GM23248 (cell line): ENCODE measurements at regions not wholly inside any gene's neighbourhood (a gene's known extent, or its start where the extent isn't known, plus 50 kb on each side); places are given as distances from the start of the nearest gene placed in this dataset.

Experiments used
- DNase-seq: peaks from one replicate; pipeline ENCODE4 v3.0.0-alpha.2; 2015
- H2AFZ ChIP-seq: fragments of 200-600 bp; sonication (generic); 2 replicates; pipeline ENCODE4 v1.6.1; 2016; ENCODE audit warnings: antibody characterized with exemption
- H3F3A ChIP-seq: fragments of 200-600 bp; sonication (generic); 2 replicates; pipeline ENCODE4 v1.6.1; 2016; ENCODE audit warnings: mild to moderate bottlenecking, antibody characterized with exemption, mixed run types; ENCODE audit not compliant: insufficient read depth
- H3K27ac ChIP-seq: fragments of 200-600 bp; sonication (generic); 2 replicates; pipeline ENCODE4 v1.5.1; 2016; ENCODE audit warnings: mild to moderate bottlenecking
- H3K27me3 ChIP-seq: fragments of 200-600 bp; sonication (generic); replicated peaks from 2 replicates; pipeline ENCODE4 v1.6.1; 2016; ENCODE audit warnings: mild to moderate bottlenecking; ENCODE audit not compliant: insufficient read depth
- H3K36me3 ChIP-seq: fragments of 200-600 bp; sonication (generic); 2 replicates; pipeline ENCODE4 v1.6.1; 2016; ENCODE audit warnings: low read depth, mild to moderate bottlenecking
- H3K4me1 ChIP-seq: fragments of 200-600 bp; sonication (generic); 2 replicates; pipeline ENCODE4 v1.6.1; 2016; ENCODE audit warnings: mild to moderate bottlenecking; ENCODE audit not compliant: insufficient read depth
- H3K4me2 ChIP-seq: fragments of 200-600 bp; sonication (generic); one replicate; pipeline ENCODE4 v1.6.1; 2016; ENCODE audit warnings: mild to moderate bottlenecking; ENCODE audit not compliant: unreplicated experiment
- H3K4me3 ChIP-seq: fragments of 200-600 bp; sonication (generic); 2 replicates; pipeline ENCODE4 v1.5.1; 2016; ENCODE audit warnings: mild to moderate bottlenecking
- H3K79me2 ChIP-seq: fragments of 200-600 bp; sonication (generic); 2 replicates; pipeline ENCODE4 v1.6.1; 2016; ENCODE audit warnings: mild to moderate bottlenecking; ENCODE audit not compliant: insufficient read depth
- H3K9ac ChIP-seq: fragments of 200-600 bp; sonication (generic); 2 replicates; pipeline ENCODE4 v1.6.1; 2016; ENCODE audit warnings: mild to moderate bottlenecking
- H3K9me2 ChIP-seq: fragments of 200-600 bp; sonication (generic); 2 replicates; pipeline ENCODE4 v1.6.1; 2016; ENCODE audit warnings: mixed run types, mild to moderate bottlenecking, moderate library complexity; ENCODE audit not compliant: insufficient read depth
- H3K9me3 ChIP-seq: fragments of 200-600 bp; sonication (generic); one replicate; pipeline ENCODE4 v1.6.1; 2017; ENCODE audit warnings: low read depth
- H4K20me1 ChIP-seq: fragments of 200-600 bp; sonication (generic); 2 replicates; pipeline ENCODE4 v1.6.0; 2016; ENCODE audit not compliant: insufficient read depth
- EZH2 ChIP-seq: fragments of 200-600 bp; sonication (generic); IDR thresholded peaks from 2 replicates; pipeline ENCODE4 v1.6.1; 2018; ENCODE audit warnings: antibody characterized with exemption, mild to moderate bottlenecking; ENCODE audit not compliant: insufficient read depth, poor library complexity, severe bottlenecking
- EZH2phosphoT487 ChIP-seq: fragments of 200-600 bp; sonication (generic); IDR thresholded peaks from 2 replicates; pipeline ENCODE4 v1.6.1; 2018; ENCODE audit warnings: antibody characterized with exemption, moderate library complexity, mild to moderate bottlenecking, low read depth; ENCODE audit not compliant: insufficient read depth
- WGBS, 2 experiments: methylation state at CpG; one replicate each; pipeline ENCODE4 v1.1.6; 2015 to 2017; ENCODE audit warnings: low lambda C conversion rate in 2 of 2, low coverage in 1 of 2; ENCODE audit errors: missing lambda C conversion rate in 2 of 2; 5-methylcytosine and 5-hydroxymethylcytosine counted together
- in situ Hi-C: fragments of 300-500 bp; cut with MboI; formaldehyde crosslinking; loops from 2 replicates; pipeline ENCODE4 v1.15.0; 2020

- Histone ChIP-seq H4K20me1 (no peaks in the 10 kb centered on the region), H3K36me3 (no peaks in the 10 kb centered on the region), H3K27ac (no peak overlapping the region), H3K9ac (no peak overlapping the region), H3K4me2 (no peak overlapping the region), H3K9me2 (no peaks in the 10 kb centered on the region), H3K79me2 (no peaks in the 10 kb centered on the region), H3F3A (no peaks in the 10 kb centered on the region), H3K27me3 (peaks cover 4% of the 10 kb centered on the region), H3K4me3 (no peak overlapping the region), H3K4me1 (no peaks in the 10 kb centered on the region), H2AFZ (no peak overlapping the region), H3K9me3 (no peaks in the 10 kb centered on the region)
- TF ChIP-seq EZH2 (no peak), EZH2phosphoT487 (no peak)
- in situ Hi-C loops = no loop called here
- WGBS, 2 experiments = 30 to 35% methylated on average over 4 of the region's 4 CpGs
- no peak for DNase-seq
Measured at GRCh38 chr20:56903858-56904257, 274.8 kb downstream of the TFAP2C start.

GRCh38 chr20:56909918-56910714, 281.0 kb downstream of the TFAP2C start:
- H3K36me3 ChIP-seq = no peaks in the 10 kb centered on the region
- no peak overlapping the region for H3K4me3 ChIP-seq
- WGBS, 2 experiments = 66 to 70% methylated on average over 16 of the region's 16 CpGs
- H3K27ac ChIP-seq = no peak overlapping the region
- no peaks in the 10 kb centered on the region for H3K4me1 ChIP-seq
- no peak overlapping the region for H3K9ac ChIP-seq
- TF ChIP-seq EZH2 (no peak), EZH2phosphoT487 (no peak)
- in situ Hi-C loops = no loop called here
- no peak overlapping the region for H3K4me2 ChIP-seq
- H3F3A ChIP-seq = no peaks in the 10 kb centered on the region
- H3K9me3 ChIP-seq = no peaks in the 10 kb centered on the region
- no peaks in the 10 kb centered on the region for H3K79me2 ChIP-seq
- no peak for DNase-seq
- no peaks in the 10 kb centered on the region for H4K20me1 ChIP-seq
- no peaks in the 10 kb centered on the region for H3K27me3 ChIP-seq
- H3K9me2 ChIP-seq = no peaks in the 10 kb centered on the region
- H2AFZ ChIP-seq = no peak overlapping the region

- Histone ChIP-seq H3K9me3 (no peaks in the 10 kb centered on the region), H3K4me3 (no peak overlapping the region), H3K4me1 (no peaks in the 10 kb centered on the region), H3K9ac (no peak overlapping the region), H3K27ac (no peak overlapping the region), H3K79me2 (no peaks in the 10 kb centered on the region), H3K36me3 (no peaks in the 10 kb centered on the region), H3F3A (no peaks in the 10 kb centered on the region), H2AFZ (no peak overlapping the region), H4K20me1 (no peaks in the 10 kb centered on the region), H3K27me3 (no peaks in the 10 kb centered on the region), H3K9me2 (no peaks in the 10 kb centered on the region), H3K4me2 (no peak overlapping the region)
- no peak for DNase-seq
- TF ChIP-seq EZH2phosphoT487 (no peak), EZH2 (no peak)
- WGBS, 2 experiments = 88% methylated on average over 18 of the region's 18 CpGs
- in situ Hi-C loops = no loop called here
Measured at GRCh38 chr20:56911946-56912345, 282.8 kb downstream of the TFAP2C start.

- Histone ChIP-seq H3K4me3 (no peak overlapping the region), H3K4me1 (no peaks in the 10 kb centered on the region), H3K27ac (no peak overlapping the region), H3K9me3 (no peaks in the 10 kb centered on the region), H3K4me2 (no peak overlapping the region), H4K20me1 (no peaks in the 10 kb centered on the region), H3K79me2 (no peaks in the 10 kb centered on the region), H3K9ac (no peak overlapping the region), H2AFZ (no peak overlapping the region), H3F3A (no peaks in the 10 kb centered on the region), H3K36me3 (no peaks in the 10 kb centered on the region), H3K27me3 (no peaks in the 10 kb centered on the region), H3K9me2 (no peaks in the 10 kb centered on the region)
- 53 to 64% methylated on average over 5 of the region's 5 CpGs for WGBS, 2 experiments
- in situ Hi-C loops = no loop called here
- DNase-seq = no peak
- no peak for TF ChIP-seq EZH2
- no peak for TF ChIP-seq EZH2phosphoT487
Measured at GRCh38 chr20:56914532-56914931, 285.4 kb downstream of the TFAP2C start.
